HEK293T (cell line): ENCODE measurements at regions not wholly inside any gene's neighbourhood (a gene's known extent, or its start where the extent isn't known, plus 50 kb on each side); places are given as distances from the start of the nearest gene placed in this dataset.
"Not testable (repeated sequence)": the region's sequence is repeated elsewhere in the genome, so short reads cannot be mapped to it uniquely, and the experiment has no call there.

Source experiments
- ARNT ChIP-seq: fragments of 450-650 bp; IDR thresholded peaks from 2 replicates; pipeline ENCODE4 v1.6.1; 2017; ENCODE audit warnings: mild to moderate bottlenecking
- BHLHE40 ChIP-seq: fragments of 450-650 bp; IDR thresholded peaks from 2 replicates; pipeline ENCODE4 v1.6.1; 2016; ENCODE audit warnings: mild to moderate bottlenecking, moderate library complexity, borderline replicate concordance
- CTBP1 ChIP-seq: fragments of 450-650 bp; IDR thresholded peaks from 2 replicates; pipeline ENCODE4 v1.6.1; 2016; ENCODE audit warnings: borderline replicate concordance
- ELF4 ChIP-seq: fragments of 450-650 bp; IDR thresholded peaks from 2 replicates; pipeline ENCODE4 v1.6.1; 2017; ENCODE audit warnings: antibody characterized with exemption
- FOXA1 ChIP-seq: fragments of 450-650 bp; IDR thresholded peaks from 2 replicates; pipeline ENCODE4 v1.6.1; 2016; ENCODE audit warnings: mild to moderate bottlenecking
- FOXK2 ChIP-seq: fragments of 450-650 bp; IDR thresholded peaks from 2 replicates; pipeline ENCODE4 v1.6.1; 2016; ENCODE audit warnings: mild to moderate bottlenecking
- FOXM1 ChIP-seq: fragments of 450-650 bp; IDR thresholded peaks from 2 replicates; pipeline ENCODE4 v1.6.1; 2017; ENCODE audit warnings: mild to moderate bottlenecking, borderline replicate concordance
- HDGF ChIP-seq: fragments of 450-650 bp; IDR thresholded peaks from 2 replicates; pipeline ENCODE4 v1.6.1; 2017; ENCODE audit warnings: antibody characterized with exemption, borderline replicate concordance
- NFRKB ChIP-seq: fragments of 450-650 bp; IDR thresholded peaks from 2 replicates; pipeline ENCODE4 v1.6.1; 2016; ENCODE audit warnings: mild to moderate bottlenecking, moderate library complexity
- SP1 ChIP-seq: fragments of 450-650 bp; IDR thresholded peaks from 2 replicates; pipeline ENCODE4 v1.6.1; 2017
- SUZ12 ChIP-seq: fragments of 450-650 bp; IDR thresholded peaks from 2 replicates; pipeline ENCODE4 v1.6.1; 2016; ENCODE audit warnings: mild to moderate bottlenecking
- TARDBP ChIP-seq: fragments of 450-650 bp; IDR thresholded peaks from 2 replicates; pipeline ENCODE4 v1.6.1; 2016
- ZNF384 ChIP-seq: fragments of 450-650 bp; IDR thresholded peaks from 2 replicates; pipeline ENCODE4 v1.6.1; 2016
- TF ChIP-seq, protein P1 (sequence below): fragments of 450-650 bp; IDR thresholded peaks from 2 replicates; pipeline ENCODE4 v1.6.1; 2016

DNA sequence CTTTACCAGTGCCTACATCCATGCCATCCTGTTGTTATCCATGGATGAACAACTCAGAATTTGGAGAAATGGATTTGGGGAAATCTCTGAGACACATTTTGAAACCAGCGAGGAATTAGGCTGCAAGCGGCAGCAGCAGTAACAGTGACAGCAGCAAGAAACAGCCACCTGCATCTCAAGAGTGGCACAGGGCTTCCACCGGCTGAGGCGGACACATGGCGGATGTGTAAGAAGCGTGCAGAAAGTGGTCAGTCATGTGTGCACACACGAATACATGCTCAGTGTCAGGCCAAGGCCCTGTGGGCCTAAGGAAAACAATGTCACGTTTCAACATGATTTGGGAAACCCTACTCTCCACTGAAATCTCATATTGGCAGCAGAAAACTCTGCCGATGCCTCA, 344.0 kb downstream of the ANAPC1 start:
- TF ChIP-seq SP1, BHLHE40, FOXK2, HDGF, ARNT, TARDBP, NFRKB, SUZ12, CTBP1, FOXM1, ELF4, FOXA1, ZNF384: not testable (repeated sequence)
- TF ChIP-seq, protein P1, sequence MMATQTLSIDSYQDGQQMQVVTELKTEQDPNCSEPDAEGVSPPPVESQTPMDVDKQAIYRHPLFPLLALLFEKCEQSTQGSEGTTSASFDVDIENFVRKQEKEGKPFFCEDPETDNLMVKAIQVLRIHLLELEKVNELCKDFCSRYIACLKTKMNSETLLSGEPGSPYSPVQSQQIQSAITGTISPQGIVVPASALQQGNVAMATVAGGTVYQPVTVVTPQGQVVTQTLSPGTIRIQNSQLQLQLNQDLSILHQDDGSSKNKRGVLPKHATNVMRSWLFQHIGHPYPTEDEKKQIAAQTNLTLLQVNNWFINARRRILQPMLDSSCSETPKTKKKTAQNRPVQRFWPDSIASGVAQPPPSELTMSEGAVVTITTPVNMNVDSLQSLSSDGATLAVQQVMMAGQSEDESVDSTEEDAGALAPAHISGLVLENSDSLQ = not testable (repeated sequence)
